Stimulated activated CD8-positive, alpha-beta memory T cell treated with anti-CD3 and anti-CD28 coated beads, Interleukin-7, amount 100 ng/mL, for 48 hours (primary cell): ENCODE measurements at regions not wholly inside any gene's neighbourhood (a gene's known extent, or its start where the extent isn't known, plus 50 kb on each side); places are given as distances from the start of the nearest gene placed in this dataset.
A peak's percentile ranks its signal among the peaks of the same experiment; 100 is the strongest.
"Not testable (repeated sequence)": the region's sequence is repeated elsewhere in the genome, so short reads cannot be mapped to it uniquely, and the experiment has no call there.

Experiments
- DNase-seq, 2 donors: peaks; one replicate each; pipeline ENCODE4 v3.0.0-alpha.2; 2020; ENCODE audit warnings: low read depth in 1 of 2; ENCODE audit errors: extremely low read depth in 1 of 2

GRCh38 chr14:36418937-36419336 lies 98.5 kb upstream of the MBIP start:
- no peak for DNase-seq

- DNase-seq = not testable (repeated sequence)
These were observed 91.5 kb upstream of the MBIP start for GRCh38 chr14:36411951-36412350.

- no peak for DNase-seq
These were observed 88.0 kb upstream of the MBIP start for GRCh38 chr14:36408388-36408787.

- no peak for DNase-seq
These were observed 85.3 kb upstream of the MBIP start for GRCh38 chr14:36405589-36406274.

DNA sequence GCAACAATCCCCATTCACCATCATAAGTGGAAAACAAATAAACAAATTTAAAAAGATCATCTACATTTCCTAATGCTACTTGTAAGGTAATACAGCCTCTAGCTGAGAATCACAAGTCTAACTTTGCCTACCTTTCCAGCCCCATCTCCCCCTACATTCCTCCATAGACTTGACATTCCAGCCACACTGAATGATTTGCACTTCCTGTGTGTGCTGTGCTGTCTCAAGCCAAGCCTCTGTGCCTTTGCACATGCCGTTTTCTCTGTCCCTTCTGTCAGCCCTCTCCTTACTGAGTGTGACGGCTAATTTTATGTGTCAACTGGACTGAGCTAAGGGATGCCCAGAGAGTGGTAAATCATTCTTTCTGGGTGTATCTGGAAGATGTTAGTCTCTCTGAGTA lies 82.4 kb upstream of the MBIP start:
- no peak for DNase-seq

DNA sequence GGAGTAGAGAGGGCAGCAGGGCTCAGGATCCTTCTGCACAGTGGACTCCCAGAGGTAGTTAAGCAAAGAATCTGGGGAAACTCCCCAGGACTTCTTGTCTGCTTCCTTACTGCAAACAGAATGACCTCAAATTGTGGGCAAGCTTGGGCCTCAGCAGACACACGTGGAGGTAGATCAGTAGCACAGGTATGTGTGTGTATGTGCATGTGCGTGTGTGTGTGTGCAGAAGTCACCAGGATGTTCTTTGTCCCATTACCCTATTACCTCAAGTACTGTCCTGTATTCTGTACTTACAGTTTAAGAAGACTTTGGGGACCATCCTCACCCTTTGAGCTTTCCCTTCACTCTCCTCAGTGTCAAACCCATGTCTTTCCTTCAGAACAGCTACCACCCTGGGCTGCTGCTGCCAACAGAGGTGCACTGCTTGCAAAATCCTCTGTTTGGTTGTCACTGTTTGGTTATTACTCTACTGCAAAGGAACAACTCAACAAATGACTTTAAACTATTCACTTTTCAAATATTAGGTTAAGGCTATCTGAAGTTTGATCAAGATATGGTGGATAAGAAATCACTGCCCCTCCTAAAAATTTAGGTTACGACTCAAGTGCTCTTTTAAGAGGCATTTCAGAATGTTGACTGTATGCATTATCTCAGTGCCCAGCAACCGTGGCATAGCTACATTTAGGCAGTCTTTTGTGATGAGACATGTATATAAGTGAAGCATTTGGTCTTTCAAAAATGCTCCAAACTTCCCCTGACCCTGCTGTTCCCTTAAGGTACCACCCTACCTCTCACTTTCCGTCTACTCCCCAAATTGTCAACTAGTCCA lies 78.2 kb upstream of the MBIP start:
- no peak for DNase-seq

- no peak for DNase-seq
These were observed 76.9 kb upstream of the MBIP start for GRCh38 chr14:36397357-36397756.

GRCh38 chr14:36396798-36397197 lies 76.4 kb upstream of the MBIP start:
- DNase-seq = no peak

DNA sequence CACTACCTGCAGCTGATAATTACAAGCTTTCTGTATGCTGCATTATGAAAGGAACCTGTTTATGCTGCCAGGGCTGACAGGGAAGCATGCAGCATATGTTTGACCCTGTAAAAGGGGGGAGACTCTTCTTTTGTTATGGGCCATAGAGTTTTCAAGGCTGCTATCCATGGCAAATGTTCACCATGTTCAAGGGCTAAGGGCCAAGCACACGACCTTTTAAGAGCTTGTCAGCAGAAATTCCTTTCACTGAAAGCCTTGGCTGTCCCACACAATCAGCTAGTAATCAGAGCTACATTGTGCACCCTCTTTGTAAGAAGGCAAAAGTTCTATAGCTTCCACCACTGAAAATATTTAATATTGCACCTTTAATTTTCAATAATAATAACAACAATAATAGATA lies 74.2 kb upstream of the MBIP start:
- DNase-seq = no peak

DNA sequence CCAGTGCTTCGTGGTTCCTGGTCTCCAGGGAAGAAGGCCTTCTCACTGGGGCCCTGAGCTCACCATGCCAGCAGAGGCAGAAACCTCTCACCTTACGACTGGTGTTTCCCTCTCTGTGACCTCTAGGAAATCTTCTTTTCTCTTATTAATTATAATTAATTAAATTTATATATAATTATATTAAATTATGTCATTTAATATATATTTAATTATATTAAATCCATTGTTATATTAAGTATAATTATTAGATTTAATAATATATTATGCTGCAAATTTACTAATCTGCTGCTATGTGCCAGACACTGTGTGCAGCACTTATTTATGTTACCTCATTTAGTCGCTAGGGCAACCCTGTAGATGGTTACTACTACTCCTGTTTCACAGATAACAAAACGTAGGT lies 70.3 kb upstream of the MBIP start:
- no peak for DNase-seq

GRCh38 chr14:36383767-36384431 lies 63.5 kb upstream of the MBIP start:
- DNase-seq = no peak

GRCh38 chr14:36373982-36374673 lies 53.7 kb upstream of the MBIP start:
- DNase-seq = peak; percentile 27 to 46
